ENCODE measurements at regions not wholly inside any gene's neighbourhood (a gene's known extent, or its start where the extent isn't known, plus 50 kb on each side); places are given as distances from the start of the nearest gene placed in this dataset.

- no peak for DNase-seq (ENCODE audit: low read depth)
Measured at GRCh38 chr2:65501074-65501473, 68.7 kb upstream of the SPRED2 start.

- no peak for DNase-seq (ENCODE audit: low read depth)
Measured at GRCh38 chr2:65500310-65501040, 68.1 kb upstream of the SPRED2 start.

DNA sequence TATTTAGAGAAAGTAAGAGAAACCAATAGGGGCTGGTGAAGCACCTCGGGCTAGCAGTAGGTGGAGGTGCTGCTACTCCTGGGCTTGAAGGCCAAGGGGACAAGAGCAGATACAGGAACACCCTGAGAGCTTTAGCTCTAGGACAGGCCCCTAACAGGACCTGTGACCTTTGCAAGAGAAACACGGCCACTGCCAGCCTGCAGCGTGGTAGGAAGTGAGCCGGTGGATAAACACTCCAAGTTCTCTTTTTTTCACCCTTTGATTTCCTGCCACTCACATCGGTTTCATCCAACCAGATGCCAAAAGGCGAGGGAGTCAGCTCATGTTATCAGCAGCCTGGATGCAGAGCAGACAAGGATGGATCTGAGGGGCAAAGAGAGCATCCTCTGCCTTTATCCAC, 66.8 kb upstream of the SPRED2 start:
- no peak for DNase-seq (ENCODE audit: low read depth)

DNA sequence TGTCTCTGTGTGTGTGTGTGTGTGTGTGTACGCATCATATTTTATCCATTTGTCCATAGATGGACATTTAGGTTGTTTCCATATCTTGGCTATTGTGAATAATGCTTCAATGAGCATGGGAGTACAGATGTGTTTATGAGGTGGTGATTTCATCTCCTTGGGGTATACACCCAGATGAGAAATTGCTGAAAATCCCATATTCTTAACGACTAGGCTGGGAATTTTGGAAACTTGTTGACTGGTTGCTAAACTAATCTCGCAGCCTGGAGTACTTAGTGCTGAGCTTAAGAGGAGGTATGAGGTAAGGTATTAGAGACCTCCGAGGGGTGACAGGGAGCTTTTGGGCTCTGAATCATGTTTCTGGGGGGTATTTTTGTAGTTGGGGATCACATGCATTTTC, 66.0 kb upstream of the SPRED2 start:
- peak; percentile 40 for DNase-seq (ENCODE audit: low read depth)

- DNase-seq (ENCODE audit: low read depth): peak; percentile 60
Measured at GRCh38 chr2:65495251-65495877, 63.0 kb upstream of the SPRED2 start.

GRCh38 chr2:65494078-65494477, 61.7 kb upstream of the SPRED2 start:
- DNase-seq (ENCODE audit: low read depth): no peak

- DNase-seq (ENCODE audit: low read depth): no peak
Measured at GRCh38 chr2:65491381-65491905, 59.0 kb upstream of the SPRED2 start.

GRCh38 chr2:65490222-65490621, 57.8 kb upstream of the SPRED2 start:
- no peak for DNase-seq (ENCODE audit: low read depth)

DNA sequence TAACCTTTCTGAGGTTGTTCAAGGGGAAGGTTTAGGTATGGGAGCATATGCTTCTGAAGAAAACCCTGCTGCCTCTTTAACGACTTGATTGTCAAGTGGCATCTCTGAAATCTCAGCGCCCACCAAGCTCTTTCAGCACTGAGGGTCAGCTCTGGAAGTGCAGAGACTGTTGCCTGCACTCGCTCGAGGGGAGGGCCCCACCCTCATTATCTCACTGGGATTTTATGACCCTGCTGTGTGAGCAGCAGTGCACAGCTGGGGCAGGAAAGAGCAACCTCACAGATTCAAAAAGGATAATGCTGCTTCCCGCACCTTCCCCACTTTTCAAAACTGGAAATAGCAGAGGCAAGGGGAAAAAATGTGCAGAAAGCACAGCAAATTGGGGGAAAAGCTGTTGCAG, 56.9 kb upstream of the SPRED2 start:
- no peak for DNase-seq (ENCODE audit: low read depth)

- DNase-seq (ENCODE audit: low read depth): no peak
Measured at GRCh38 chr2:65488527-65488926, 56.1 kb upstream of the SPRED2 start.

GRCh38 chr2:65487404-65487803, 55.0 kb upstream of the SPRED2 start:
- no peak for DNase-seq (ENCODE audit: low read depth)

DNA sequence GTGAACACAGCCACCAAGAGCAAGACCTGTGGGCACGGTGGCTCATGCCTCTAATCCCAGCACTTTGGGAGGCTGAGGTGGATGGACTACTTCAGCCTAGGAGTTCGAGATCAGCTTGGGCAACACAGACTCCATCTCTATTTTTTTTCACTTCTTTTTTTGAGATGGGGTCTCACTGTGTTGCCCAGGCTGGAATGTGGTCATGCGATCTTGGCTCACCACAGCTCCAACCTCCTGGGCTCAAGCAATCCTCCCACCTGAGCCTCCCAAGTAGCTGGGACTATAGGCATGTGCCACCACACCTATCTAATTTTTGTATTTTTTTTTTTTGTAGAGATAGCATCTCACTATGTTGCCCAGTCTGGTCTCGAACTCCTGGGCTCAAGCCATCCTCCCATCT, 54.4 kb upstream of the SPRED2 start:
- DNase-seq (ENCODE audit: low read depth): no peak

GRCh38 chr2:65486282-65486681, 53.9 kb upstream of the SPRED2 start:
- no peak for DNase-seq (ENCODE audit: low read depth)

DNA sequence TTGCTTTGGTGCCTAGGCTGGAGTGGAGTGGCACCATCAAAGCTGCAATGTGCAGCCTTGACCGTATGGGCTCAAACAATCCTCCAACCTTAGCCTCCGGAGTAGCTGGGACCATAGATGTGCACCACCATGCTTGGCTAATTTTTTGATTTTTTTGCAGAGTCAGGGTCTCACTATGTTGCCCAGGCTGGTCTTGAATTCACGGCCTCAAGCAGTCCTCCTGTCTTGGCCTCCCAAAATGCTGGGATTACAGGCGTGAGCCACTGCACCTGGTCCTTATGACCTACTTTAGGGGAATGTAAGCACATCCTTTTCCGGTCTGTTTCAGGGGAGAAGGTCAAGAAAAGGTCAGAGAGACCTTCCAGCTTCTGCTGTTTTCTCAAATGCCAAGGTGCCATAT, 53.4 kb upstream of the SPRED2 start:
- no peak for DNase-seq (ENCODE audit: low read depth)

DNA sequence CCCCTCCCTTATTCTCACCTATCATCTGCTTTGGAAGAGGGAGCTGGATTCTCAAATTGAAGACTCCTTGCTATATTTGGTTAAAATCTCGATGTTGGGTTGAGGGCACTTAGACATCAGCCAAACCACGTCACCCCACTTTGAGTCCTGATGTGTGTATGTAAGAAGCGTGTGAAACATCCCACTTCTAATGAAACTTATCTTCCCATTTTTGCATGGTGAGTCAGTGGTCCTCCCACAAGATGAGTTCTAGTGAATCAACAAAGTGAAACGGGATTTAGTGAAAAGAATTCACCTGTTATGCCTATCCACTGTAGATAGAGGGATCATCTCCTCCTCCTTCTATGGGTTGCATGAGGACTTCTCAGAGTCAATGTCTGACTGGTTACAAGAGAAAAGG, 51.4 kb upstream of the SPRED2 start:
- DNase-seq (ENCODE audit: low read depth): no peak

DNA sequence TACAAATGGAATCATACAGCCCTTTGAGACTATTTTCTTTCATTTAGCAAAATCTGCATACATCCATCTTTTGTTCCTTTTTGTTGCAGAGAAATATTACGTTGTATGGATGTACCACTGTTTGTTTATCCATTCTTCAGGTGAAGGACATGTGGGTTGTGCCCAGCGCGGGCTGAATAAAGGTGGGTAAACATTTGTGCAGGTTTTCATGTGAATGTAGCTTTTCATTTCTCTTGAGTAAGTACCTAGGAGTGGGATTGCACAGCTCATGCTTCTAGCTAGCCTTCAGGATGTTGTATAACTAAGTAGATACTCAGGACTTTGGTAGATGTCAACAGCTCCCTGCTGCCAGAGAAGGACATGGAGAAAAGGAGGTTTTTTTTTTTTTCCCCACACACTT, 50.6 kb upstream of the SPRED2 start:
- DNase-seq (ENCODE audit: low read depth): no peak
